ENCODE measurements at regions not wholly inside any gene's neighbourhood (a gene's known extent, or its start where the extent isn't known, plus 50 kb on each side); places are given as distances from the start of the nearest gene placed in this dataset.

GRCh38 chr6:71399279-71399678 is 110.7 kb downstream of the OGFRL1 start:
- DNase-seq = no peak

DNA sequence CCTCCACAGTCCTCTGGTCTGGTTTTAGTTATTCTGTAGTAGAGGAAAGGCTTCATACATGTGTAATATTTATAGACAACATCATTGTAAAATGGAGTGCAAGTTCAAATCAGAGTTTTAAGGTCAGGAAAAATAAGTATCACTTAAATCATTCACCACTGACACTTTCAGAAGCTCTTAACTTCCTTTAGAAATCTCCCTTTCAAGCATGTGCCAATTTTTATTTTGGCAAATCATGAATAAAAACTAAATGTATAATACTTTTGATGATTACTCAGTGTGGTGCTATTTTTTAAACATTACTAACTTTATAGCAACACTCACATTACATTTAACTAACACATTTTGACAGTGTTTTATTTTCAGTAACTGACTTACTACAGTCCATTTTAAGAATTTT is 112.2 kb downstream of the OGFRL1 start:
- no peak for DNase-seq

- no peak for DNase-seq
Measured at GRCh38 chr6:71402096-71402495, 113.5 kb downstream of the OGFRL1 start.

- no peak for DNase-seq
Measured at GRCh38 chr6:71403422-71404134, 115.0 kb downstream of the OGFRL1 start.

- DNase-seq = no peak
Measured at GRCh38 chr6:71404145-71404966, 115.7 kb downstream of the OGFRL1 start.

GRCh38 chr6:71404967-71405278 is 116.3 kb downstream of the OGFRL1 start:
- no peak for DNase-seq

- DNase-seq = no peak
Measured at GRCh38 chr6:71405416-71405815, 116.8 kb downstream of the OGFRL1 start.

DNA sequence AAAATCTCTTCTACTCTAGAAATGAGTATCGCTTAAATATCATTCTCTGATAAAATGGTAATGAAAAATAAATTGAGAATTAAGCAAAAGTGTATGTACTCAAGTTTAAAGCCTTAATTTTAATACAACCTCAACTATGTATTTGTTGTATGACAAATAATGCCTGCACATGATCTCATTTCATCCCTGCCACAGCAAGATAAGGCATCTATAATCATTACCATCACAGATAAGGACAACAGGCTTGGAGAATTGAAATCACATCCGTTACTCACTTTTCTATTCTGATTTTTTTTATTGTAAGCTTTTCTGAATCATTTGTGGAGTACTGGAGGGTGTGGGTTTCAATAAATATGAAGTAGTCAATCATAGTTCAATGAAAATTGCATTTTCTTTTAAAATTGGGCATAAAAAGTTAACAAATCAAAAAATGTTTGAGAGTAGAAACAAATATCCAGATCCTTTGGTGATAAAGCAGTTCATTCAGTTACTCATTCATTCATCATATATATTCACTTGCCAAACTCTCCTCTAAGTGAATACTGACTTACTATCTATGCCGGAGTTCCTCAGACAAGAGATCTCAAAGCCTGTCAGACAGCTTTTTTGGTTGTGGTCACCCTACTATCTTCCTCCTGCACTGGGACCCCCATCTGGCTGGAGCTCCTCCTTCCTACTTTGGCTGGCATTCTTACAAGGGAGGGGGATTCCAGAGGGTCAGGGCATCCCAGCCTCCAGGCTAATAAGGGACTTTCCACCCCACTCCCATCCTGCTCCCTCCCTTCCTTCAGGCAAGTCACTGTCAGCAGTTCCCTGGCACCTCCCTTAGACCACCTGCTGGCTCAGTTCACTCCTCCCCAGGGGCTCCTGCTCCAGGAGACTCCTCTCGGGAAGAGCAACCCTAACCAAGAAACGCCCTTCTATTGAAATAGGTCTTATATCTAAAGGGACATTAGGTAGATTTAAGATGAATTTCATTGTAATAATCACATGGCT is 118.6 kb downstream of the OGFRL1 start:
- DNase-seq = no peak

- DNase-seq = no peak
Measured at GRCh38 chr6:71408787-71409723, 120.4 kb downstream of the OGFRL1 start.

GRCh38 chr6:71410164-71410566 is 121.6 kb downstream of the OGFRL1 start:
- DNase-seq = no peak

DNA sequence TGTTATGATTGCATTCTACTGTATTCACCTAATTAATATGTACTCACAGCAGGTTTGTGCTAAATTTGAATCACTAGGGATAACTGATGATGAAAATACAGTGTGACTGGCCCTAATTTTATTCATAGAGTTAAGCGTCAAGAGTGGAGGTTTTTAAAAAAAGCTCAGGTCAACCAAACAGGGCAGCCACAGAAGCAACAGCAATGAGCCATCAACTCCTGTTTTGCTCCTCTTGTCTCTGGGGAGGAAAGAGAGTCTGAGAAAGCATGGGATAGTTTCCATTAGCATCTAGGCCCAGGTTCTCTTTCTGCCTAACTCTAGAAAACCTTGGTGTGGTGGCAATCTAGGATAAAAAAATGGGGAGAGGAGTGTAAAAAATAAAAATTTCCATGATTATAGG is 122.1 kb downstream of the OGFRL1 start:
- no peak for DNase-seq

GRCh38 chr6:71411882-71412281 is 123.3 kb downstream of the OGFRL1 start:
- DNase-seq = no peak

DNA sequence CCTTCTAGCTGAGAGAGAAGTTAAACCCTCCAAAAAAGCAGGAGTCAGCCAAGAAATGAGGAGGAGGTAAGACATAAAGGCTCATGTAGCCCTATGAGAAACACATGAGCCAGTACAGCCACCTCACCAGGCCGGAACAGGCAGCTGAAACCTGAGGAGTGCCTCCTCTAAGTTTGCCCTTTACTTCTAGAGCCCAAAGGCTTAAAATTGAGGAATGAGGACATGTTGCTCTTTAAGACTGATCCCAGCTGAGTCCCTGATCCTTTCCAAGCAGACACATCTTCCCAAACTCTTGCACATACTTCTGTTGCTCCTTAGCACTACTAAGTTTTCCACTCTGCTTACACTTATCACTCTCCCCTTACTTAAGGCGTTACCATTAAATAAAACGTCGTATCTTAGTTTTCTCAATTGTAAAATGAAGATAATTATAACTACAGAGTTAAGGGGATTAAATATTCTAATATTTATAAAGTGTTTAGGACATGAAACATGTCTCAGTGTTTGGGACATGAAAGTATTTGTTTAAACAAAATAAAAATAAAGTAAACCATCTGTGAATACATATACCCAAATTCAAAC is 124.0 kb downstream of the OGFRL1 start:
- DNase-seq = no peak

DNA sequence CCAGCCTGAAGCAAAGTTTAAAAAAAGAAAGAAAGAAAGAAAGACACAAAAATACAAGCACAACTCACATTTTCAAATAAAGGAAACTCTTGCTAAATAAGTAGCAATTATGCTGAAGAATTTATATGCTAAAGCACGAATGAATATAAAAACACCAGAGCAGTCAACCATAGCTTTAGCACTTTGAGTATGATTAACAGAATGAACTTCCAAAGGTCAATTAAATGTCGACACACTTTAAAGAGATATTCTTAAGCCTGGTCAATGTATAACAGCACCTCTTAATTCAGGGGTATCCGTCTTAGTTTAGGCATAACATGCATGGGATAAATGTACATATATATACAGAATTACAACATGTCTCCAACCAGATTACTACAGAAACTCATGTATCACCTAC is 125.9 kb downstream of the OGFRL1 start:
- no peak for DNase-seq

GRCh38 chr6:71419217-71420094 is 130.8 kb downstream of the OGFRL1 start:
- no peak for DNase-seq

- DNase-seq = no peak
Measured at GRCh38 chr6:71420095-71420692, 131.6 kb downstream of the OGFRL1 start.

GRCh38 chr6:71420693-71421328 is 132.2 kb downstream of the OGFRL1 start:
- peak; percentile 24 for DNase-seq

- no peak for DNase-seq
Measured at GRCh38 chr6:71421611-71422010, 133.0 kb downstream of the OGFRL1 start.

DNA sequence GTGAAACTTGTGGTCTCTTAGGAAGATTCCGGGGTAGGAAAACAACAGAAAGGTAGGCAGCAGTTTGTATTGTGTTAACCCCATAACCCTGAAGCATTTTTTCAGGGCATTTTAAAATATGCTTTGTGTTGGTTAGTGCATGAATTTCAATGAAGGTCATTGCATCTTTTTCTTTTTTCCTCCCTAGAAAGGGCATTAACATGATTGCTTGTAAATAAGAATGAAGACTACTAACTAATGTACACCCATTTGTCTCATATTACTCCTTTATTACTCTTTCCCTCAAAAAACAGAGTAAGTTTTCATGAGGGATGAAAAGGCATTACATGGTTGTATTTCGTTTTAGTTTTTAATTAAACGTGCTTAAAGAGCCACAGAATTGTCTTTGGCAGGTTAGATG is 141.4 kb downstream of the OGFRL1 start:
- no peak for DNase-seq

DNA sequence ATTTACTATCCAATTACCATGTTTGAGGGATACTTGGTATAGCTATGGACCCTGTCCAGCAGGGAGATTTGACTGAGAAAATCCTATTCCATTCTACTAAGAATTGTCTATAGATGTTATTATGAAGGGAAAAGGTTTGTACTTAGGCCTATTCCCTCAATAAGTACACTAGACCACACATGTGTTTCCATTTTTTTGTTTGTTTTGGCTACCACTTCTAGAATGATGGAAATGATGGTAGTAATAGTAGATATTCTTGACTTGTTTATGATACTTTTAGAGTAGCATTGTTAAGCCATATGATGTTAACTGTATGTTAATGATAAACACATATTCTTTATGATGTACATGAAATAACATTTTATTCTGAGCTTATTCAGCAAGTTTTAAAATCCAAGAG is 144.8 kb downstream of the OGFRL1 start:
- DNase-seq = no peak
